K562 (cell line): ENCODE measurements at regions not wholly inside any gene's neighbourhood (a gene's known extent, or its start where the extent isn't known, plus 50 kb on each side); places are given as distances from the start of the nearest gene placed in this dataset.

Source experiments
- ATAC-seq: fragments of 200-7000 bp; cut with Tn5 transposase; 3 replicates; pipeline ENCODE4 v1.9.1; 2020; ENCODE audit warnings: moderate library complexity
- BruUV-seq: library from RNA; stranded (reverse); fragments of 400-500 nt; replicated peaks from 2 replicates; lab custom pipeline; 2021; lab: Mats Ljungman, UMichigan
- CTCF ChIA-PET: fragments of 300-600 bp; formaldehyde crosslinking; extraction: SDS; loops from one replicate; lab custom pipeline; 2021; ENCODE audit warnings: low intra/inter-chr PET ratio; lab: Yijun Ruan, JAX
- POLR2A ChIA-PET: fragments of 300-600, 350-650 bp; sonication (Branson Sonifier 250); formaldehyde crosslinking; extraction: SDS; loops from one replicate; lab custom pipeline; 2021; ENCODE audit warnings: antibody characterized with exemption, inconsistent platforms; lab: Yijun Ruan, JAX
- DNase-seq, 4 experiments: peaks; one replicate each; pipeline versions ENCODE4 v3.0.0 to v3.0.0-alpha.2; 2011 to 2018; ENCODE audit warnings: low spot score in 3 of 4, mixed read lengths in 3 of 4; ENCODE audit errors: extremely low read depth in 1 of 4
- FAIRE-seq: peaks from 2 replicates; lab custom pipeline; 2011; peaks lifted over from hg19 to GRCh38; lab: Jason Lieb, UNC
- H2AFZ ChIP-seq: 2 replicates; pipeline ENCODE4 v1.6.0; 2011; ENCODE audit warnings: low read depth, low read length, control low read depth, inconsistent platforms
- H3K27ac ChIP-seq: fragments of 200-600 bp; 3 replicates; pipeline ENCODE4 v1.8.0; 2011; ENCODE audit warnings: low read depth, mild to moderate bottlenecking, control low read depth, inconsistent platforms, low read length, moderate library complexity, mixed read lengths; ENCODE audit errors: extremely low read depth
- H3K27me3 ChIP-seq, 2 experiments: fragments of 300-600 bp in 1 of 2; 2 replicates in 1 of 2; 3 replicates in 1 of 2; pipeline versions ENCODE4 v1.6.0 to v1.8.0; 2011; ENCODE audit warnings: inconsistent platforms in 2 of 2, low read length in 2 of 2, mild to moderate bottlenecking in 1 of 2, mixed read lengths in 1 of 2, moderate library complexity in 1 of 2; ENCODE audit not compliant: control insufficient read depth in 2 of 2, insufficient read depth in 2 of 2
- H3K36me3 ChIP-seq: fragments of 300-600 bp; 3 replicates; pipeline ENCODE4 v1.8.0; 2011; ENCODE audit warnings: mild to moderate bottlenecking, low read length, inconsistent platforms; ENCODE audit not compliant: control insufficient read depth, insufficient read depth
- H3K4me1 ChIP-seq, 2 experiments: fragments of 200-600 bp in 1 of 2; replicated peaks in 1 of 2; 2 replicates in 1 of 2; 3 replicates in 1 of 2; pipeline versions ENCODE4 v1.5.1 to v1.8.0; 2011; ENCODE audit warnings: inconsistent platforms in 2 of 2, low read length in 2 of 2, mild to moderate bottlenecking in 1 of 2, mixed read lengths in 1 of 2, moderate library complexity in 1 of 2; ENCODE audit not compliant: control insufficient read depth in 2 of 2, insufficient read depth in 2 of 2
- H3K4me2 ChIP-seq: 2 replicates; pipeline ENCODE4 v1.6.1; 2011; ENCODE audit warnings: low read length, control low read depth, inconsistent platforms, mixed read lengths; ENCODE audit not compliant: insufficient read depth
- H3K4me3 ChIP-seq: fragments of 200-600 bp; sonication (generic), shearing (Covaris generic); 2 replicates; pipeline ENCODE4 v1.5.1; 2016; ENCODE audit warnings: control low read depth, inconsistent platforms
- H3K79me2 ChIP-seq: fragments of 200-600 bp; 3 replicates; pipeline ENCODE4 v1.8.0; 2011; ENCODE audit warnings: low read length, inconsistent platforms; ENCODE audit not compliant: control insufficient read depth, insufficient read depth
- H3K9ac ChIP-seq, 2 experiments: 2 replicates each; pipeline versions ENCODE4 v1.6.0 to v1.6.1; 2011; ENCODE audit warnings: low read depth in 2 of 2, low read length in 2 of 2, control low read depth in 1 of 2, inconsistent platforms in 1 of 2, mild to moderate bottlenecking in 1 of 2, mixed read lengths in 1 of 2; ENCODE audit not compliant: insufficient read depth in 1 of 2
- H3K9me1 ChIP-seq: one replicate; pipeline ENCODE4 v1.6.0; 2011; ENCODE audit warnings: inconsistent platforms, mild to moderate bottlenecking, low read length, moderate library complexity; ENCODE audit not compliant: control insufficient read depth, insufficient read depth
- H3K9me3 ChIP-seq: replicated peaks from 2 replicates; pipeline ENCODE4 v1.5.1; 2011; ENCODE audit warnings: low read depth, low read length, inconsistent platforms; ENCODE audit not compliant: control insufficient read depth, insufficient read depth
- H4K20me1 ChIP-seq: replicated peaks from 2 replicates; pipeline ENCODE4 v1.6.1; 2011; ENCODE audit warnings: low read length, inconsistent platforms, mixed read lengths; ENCODE audit not compliant: control insufficient read depth, insufficient read depth
- ELK1 ChIP-seq: sonication (generic); formaldehyde crosslinking; IDR thresholded peaks from 2 replicates; pipeline ENCODE4 v1.8.1; 2022; ENCODE audit warnings: missing genetic modification reagents
- FIP1L1 ChIP-seq: fragments of 200-400 bp; formaldehyde crosslinking; IDR thresholded peaks from 2 replicates; pipeline ENCODE4 v1.6.1; 2018; ENCODE audit warnings: mild to moderate bottlenecking, low read depth, low read length; ENCODE audit not compliant: poor library complexity, severe bottlenecking
- FOXO4 ChIP-seq: fragments of 450-650 bp; formaldehyde crosslinking; IDR thresholded peaks from 2 replicates; pipeline ENCODE4 v1.4.0; 2020; ENCODE audit warnings: mild to moderate bottlenecking, moderate library complexity
- HNRNPLL ChIP-seq: fragments of 200-400 bp; formaldehyde crosslinking; IDR thresholded peaks from 2 replicates; pipeline ENCODE4 v1.6.1; 2017; ENCODE audit warnings: low read length, low read depth, mild to moderate bottlenecking; ENCODE audit not compliant: poor library complexity, severe bottlenecking
- LCOR ChIP-seq: sonication (generic); formaldehyde crosslinking; IDR thresholded peaks from 2 replicates; pipeline ENCODE4 v1.8.0; 2022; ENCODE audit warnings: mild to moderate bottlenecking, missing genetic modification reagents
- RUNX1 ChIP-seq: sonication (generic); IDR thresholded peaks from 2 replicates; pipeline ENCODE4 v1.6.1; 2016; ENCODE audit warnings: antibody characterized with exemption, low read depth
- SMARCA4 ChIP-seq: fragments of 450-650 bp; IDR thresholded peaks from 2 replicates; pipeline ENCODE4 v1.6.1; 2016
- STAT6 ChIP-seq: sonication (generic); formaldehyde crosslinking; IDR thresholded peaks from 2 replicates; pipeline ENCODE4 v1.8.1; 2023; ENCODE audit warnings: mild to moderate bottlenecking, missing genetic modification reagents
- ZBTB8A ChIP-seq: fragments of 450-650 bp; IDR thresholded peaks from 2 replicates; pipeline ENCODE4 v1.6.1; 2018; ENCODE audit warnings: mild to moderate bottlenecking, moderate library complexity; ENCODE audit not compliant: partially characterized antibody
- ZKSCAN3 ChIP-seq: fragments of 250-450 bp; sonication (Bioruptor Pico); IDR thresholded peaks from 2 replicates; pipeline ENCODE4 v1.4.0; 2020
- ZNF408 ChIP-seq: fragments of 250-450 bp; sonication (Bioruptor Pico); IDR thresholded peaks from 2 replicates; pipeline ENCODE4 v1.4.0; 2020; ENCODE audit warnings: low read depth, mild to moderate bottlenecking, moderate library complexity
- WGBS: fragments of 100-300 bp; shearing (Covaris generic); methylation state at CpG from one replicate; pipeline ENCODE4 v1.1.6; 2016; ENCODE audit warnings: low coverage, mixed read lengths; ENCODE audit not compliant: insufficient coverage; ENCODE audit errors: missing lambda C conversion rate; 5-methylcytosine and 5-hydroxymethylcytosine counted together
- in situ Hi-C: fragments of 300-500 bp; cut with MboI; formaldehyde crosslinking; loops from 4 replicates; pipeline ENCODE4 v1.15.0; 2018; ENCODE audit warnings: inconsistent platforms, mixed read lengths
- intact Hi-C: fragments of 100-400 bp; cut with micrococcal nuclease; formaldehyde crosslinking; loops from 2 replicates; pipeline ENCODE4 v1.14.2; 2022
- TF ChIP-seq, protein P1 (sequence below): fragments of 450-650 bp; IDR thresholded peaks from 2 replicates; pipeline ENCODE4 v1.6.1; 2014; ENCODE audit warnings: low read depth, mild to moderate bottlenecking, moderate library complexity, borderline replicate concordance

- no peak overlapping the region for H3K27ac ChIP-seq
- no peaks in the 10 kb centered on the region for H3K4me1 ChIP-seq
- CTCF ChIA-PET, result no interaction called here
- ATAC-seq (no peak), DNase-seq (no peak)
- H3K9ac ChIP-seq, result no peak overlapping the region
- H3K9me3 ChIP-seq, result no peaks in the 10 kb centered on the region
- no peak overlapping the region for H3K4me3 ChIP-seq
- no peak overlapping the region for H3K4me2 ChIP-seq
- no peaks in the 10 kb centered on the region for H3K36me3 ChIP-seq
- no peaks in the 10 kb centered on the region for H3K27me3 ChIP-seq
- in situ Hi-C loops, result no loop called here
- intact Hi-C loops, result no loop called here
- no TSS peak for BruUV-seq
- no peak for TF ChIP-seq ELK1 (CRISPR knock-in tag)
- no peak for TF ChIP-seq ZNF408 (CRISPR knock-in tag)
- no peak for TF ChIP-seq RUNX1
- no peak for TF ChIP-seq ZKSCAN3
- no peak for TF ChIP-seq FOXO4 (CRISPR knock-in tag)
- no peak for TF ChIP-seq HNRNPLL
- TF ChIP-seq FIP1L1, result no peak
- TF ChIP-seq SMARCA4, result no peak
- TF ChIP-seq ZBTB8A, result no peak
- no peak for TF ChIP-seq LCOR (CRISPR knock-in tag)
- TF ChIP-seq, protein P1, sequence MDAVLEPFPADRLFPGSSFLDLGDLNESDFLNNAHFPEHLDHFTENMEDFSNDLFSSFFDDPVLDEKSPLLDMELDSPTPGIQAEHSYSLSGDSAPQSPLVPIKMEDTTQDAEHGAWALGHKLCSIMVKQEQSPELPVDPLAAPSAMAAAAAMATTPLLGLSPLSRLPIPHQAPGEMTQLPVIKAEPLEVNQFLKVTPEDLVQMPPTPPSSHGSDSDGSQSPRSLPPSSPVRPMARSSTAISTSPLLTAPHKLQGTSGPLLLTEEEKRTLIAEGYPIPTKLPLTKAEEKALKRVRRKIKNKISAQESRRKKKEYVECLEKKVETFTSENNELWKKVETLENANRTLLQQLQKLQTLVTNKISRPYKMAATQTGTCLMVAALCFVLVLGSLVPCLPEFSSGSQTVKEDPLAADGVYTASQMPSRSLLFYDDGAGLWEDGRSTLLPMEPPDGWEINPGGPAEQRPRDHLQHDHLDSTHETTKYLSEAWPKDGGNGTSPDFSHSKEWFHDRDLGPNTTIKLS, result no peak
- no peak for TF ChIP-seq STAT6 (CRISPR knock-in tag)
- TF ChIP-seq, all 486 proteins: peak for 0
- POLR2A ChIA-PET, result no interaction called here
- Histone ChIP-seq H2AFZ (no peak overlapping the region), H4K20me1 (no peaks in the 10 kb centered on the region), H3K79me2 (no peaks in the 10 kb centered on the region), H3K9me1 (no peaks in the 10 kb centered on the region)
- 2% methylated on average over 4 of the region's 4 CpGs for WGBS
- FAIRE-seq, result no peak
Measured at GRCh38 chr5:67453111-67453905, 256.7 kb upstream of the CD180 start.
